PFSK-1 (cell line): ENCODE measurements at regions not wholly inside any gene's neighbourhood (a gene's known extent, or its start where the extent isn't known, plus 50 kb on each side); places are given as distances from the start of the nearest gene placed in this dataset.

Source experiments
- FOXP2 ChIP-seq: optimal IDR thresholded peaks from 2 replicates; pipeline ENCODE3; 2011; ENCODE audit warnings: borderline replicate concordance, control low read depth, inconsistent platforms; ENCODE audit not compliant: insufficient read depth; ENCODE audit errors: extremely low read length, extremely low read depth
- POLR2AphosphoS5 ChIP-seq: IDR thresholded peaks from 2 replicates; pipeline ENCODE4 v1.6.1; 2012; ENCODE audit warnings: low read depth, mild to moderate bottlenecking, control low read depth, low read length, moderate library complexity
- SIN3A ChIP-seq: IDR thresholded peaks from 2 replicates; pipeline ENCODE4 v1.6.1; 2012; ENCODE audit warnings: mild to moderate bottlenecking, low read length, moderate library complexity, borderline replicate concordance; ENCODE audit not compliant: insufficient read depth
- TAF1 ChIP-seq: IDR thresholded peaks from 2 replicates; pipeline ENCODE4 v1.6.1; 2012; ENCODE audit warnings: low read length, control low read depth, borderline replicate concordance; ENCODE audit not compliant: insufficient read depth
- TF ChIP-seq, protein P1 (sequence below), 2 experiments: IDR thresholded peaks; 2 replicates each; pipeline versions ENCODE4 v1.6.1 to v1.8.0; 2011 to 2012; ENCODE audit warnings: low read depth in 2 of 2, low read length in 2 of 2, control low read depth in 1 of 2, inconsistent platforms in 1 of 2, mild to moderate bottlenecking in 1 of 2, moderate library complexity in 1 of 2; ENCODE audit not compliant: insufficient read depth in 1 of 2

DNA sequence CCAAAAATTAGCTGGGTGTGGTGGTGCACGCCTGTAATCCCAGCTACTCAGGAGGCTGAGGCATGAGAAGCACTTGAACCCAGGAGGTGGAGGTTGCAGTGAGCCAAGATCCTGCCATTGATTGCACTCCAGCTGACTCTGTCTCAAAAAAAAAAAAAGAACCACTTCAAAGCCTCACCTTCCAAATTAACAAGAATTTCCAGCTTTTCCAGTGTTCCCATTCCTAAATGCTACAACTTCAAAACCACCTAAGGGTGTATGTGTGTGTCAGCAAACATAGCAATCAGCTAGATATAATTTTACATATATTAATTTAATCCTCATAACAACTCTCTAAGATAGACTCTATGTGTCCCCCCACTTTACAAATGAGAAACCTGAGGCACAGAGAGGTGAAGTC is 512.5 kb upstream of the PROK2 start:
- TF ChIP-seq TAF1 (no peak), SIN3A (no peak), POLR2AphosphoS5 (no peak), FOXP2 (no peak)
- TF ChIP-seq, protein P1, sequence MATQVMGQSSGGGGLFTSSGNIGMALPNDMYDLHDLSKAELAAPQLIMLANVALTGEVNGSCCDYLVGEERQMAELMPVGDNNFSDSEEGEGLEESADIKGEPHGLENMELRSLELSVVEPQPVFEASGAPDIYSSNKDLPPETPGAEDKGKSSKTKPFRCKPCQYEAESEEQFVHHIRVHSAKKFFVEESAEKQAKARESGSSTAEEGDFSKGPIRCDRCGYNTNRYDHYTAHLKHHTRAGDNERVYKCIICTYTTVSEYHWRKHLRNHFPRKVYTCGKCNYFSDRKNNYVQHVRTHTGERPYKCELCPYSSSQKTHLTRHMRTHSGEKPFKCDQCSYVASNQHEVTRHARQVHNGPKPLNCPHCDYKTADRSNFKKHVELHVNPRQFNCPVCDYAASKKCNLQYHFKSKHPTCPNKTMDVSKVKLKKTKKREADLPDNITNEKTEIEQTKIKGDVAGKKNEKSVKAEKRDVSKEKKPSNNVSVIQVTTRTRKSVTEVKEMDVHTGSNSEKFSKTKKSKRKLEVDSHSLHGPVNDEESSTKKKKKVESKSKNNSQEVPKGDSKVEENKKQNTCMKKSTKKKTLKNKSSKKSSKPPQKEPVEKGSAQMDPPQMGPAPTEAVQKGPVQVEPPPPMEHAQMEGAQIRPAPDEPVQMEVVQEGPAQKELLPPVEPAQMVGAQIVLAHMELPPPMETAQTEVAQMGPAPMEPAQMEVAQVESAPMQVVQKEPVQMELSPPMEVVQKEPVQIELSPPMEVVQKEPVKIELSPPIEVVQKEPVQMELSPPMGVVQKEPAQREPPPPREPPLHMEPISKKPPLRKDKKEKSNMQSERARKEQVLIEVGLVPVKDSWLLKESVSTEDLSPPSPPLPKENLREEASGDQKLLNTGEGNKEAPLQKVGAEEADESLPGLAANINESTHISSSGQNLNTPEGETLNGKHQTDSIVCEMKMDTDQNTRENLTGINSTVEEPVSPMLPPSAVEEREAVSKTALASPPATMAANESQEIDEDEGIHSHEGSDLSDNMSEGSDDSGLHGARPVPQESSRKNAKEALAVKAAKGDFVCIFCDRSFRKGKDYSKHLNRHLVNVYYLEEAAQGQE (IDR thresholded peaks at IDR 0.05; ENCODE audit: insufficient read depth in 1 of 2, low read depth in 2 of 2, low read length in 2 of 2), result no peak
